HL-60 (cell line): ENCODE measurements at regions not wholly inside any gene's neighbourhood (a gene's known extent, or its start where the extent isn't known, plus 50 kb on each side); places are given as distances from the start of the nearest gene placed in this dataset.

Experiments
- DNase-seq, 2 experiments: peaks; one replicate each; pipeline ENCODE4 v3.0.0-alpha.2; 2010 to 2020; ENCODE audit warnings: low read depth in 1 of 2, low spot score in 1 of 2
- H3K27ac ChIP-seq: fragments of 250-450 bp; sonication (Bioruptor Pico); replicated peaks from 2 replicates; pipeline ENCODE4 v1.5.1; 2020; ENCODE audit warnings: mild to moderate bottlenecking, moderate library complexity
- H3K27me3 ChIP-seq: fragments of 250-450 bp; sonication (Bioruptor Pico); 2 replicates; pipeline ENCODE4 v1.5.1; 2021; ENCODE audit warnings: mild to moderate bottlenecking, moderate library complexity; ENCODE audit not compliant: insufficient read depth, poor library complexity, severe bottlenecking
- H3K4me3 ChIP-seq: replicated peaks from 2 replicates; pipeline ENCODE4 v1.5.1; 2011; ENCODE audit warnings: mild to moderate bottlenecking, control low read depth, low read length; ENCODE audit not compliant: insufficient read depth
- CTCF ChIP-seq: IDR thresholded peaks from one replicate; pipeline ENCODE4 v1.5.1; 2011; ENCODE audit warnings: low read length, control low read depth, inconsistent platforms; ENCODE audit not compliant: insufficient read depth
- GABPA ChIP-seq: IDR thresholded peaks from 2 replicates; pipeline ENCODE4 v1.6.1; 2012; ENCODE audit warnings: low read depth
- POLR2AphosphoS5 ChIP-seq: IDR thresholded peaks from 2 replicates; pipeline ENCODE4 v1.6.1; 2012; ENCODE audit warnings: low read depth
- REST ChIP-seq: IDR thresholded peaks from 2 replicates; pipeline ENCODE4 v1.6.1; 2012; ENCODE audit warnings: low read depth; ENCODE audit not compliant: insufficient replicate concordance
- SPI1 ChIP-seq: IDR thresholded peaks from 2 replicates; pipeline ENCODE4 v1.6.1; 2012; ENCODE audit warnings: low read depth, mild to moderate bottlenecking, borderline replicate concordance

- H3K27me3 ChIP-seq: peaks cover 2% of the 10 kb centered on the region
- no peak for DNase-seq
- TF ChIP-seq SPI1 (no peak), GABPA (no peak), POLR2AphosphoS5 (no peak), REST (no peak), CTCF (no peak)
- no peak overlapping the region for H3K4me3 ChIP-seq
- no peak overlapping the region for H3K27ac ChIP-seq
These were observed 86.3 kb upstream of the CARMIL1 start for GRCh38 chr6:25192590-25193459.

- no peak for TF ChIP-seq SPI1
- no peak for TF ChIP-seq REST
- TF ChIP-seq CTCF: no peak
- TF ChIP-seq POLR2AphosphoS5: no peak
- no peak for TF ChIP-seq GABPA
- H3K27ac ChIP-seq: no peak overlapping the region
- DNase-seq: no peak
- peaks cover 2% of the 10 kb centered on the region for H3K27me3 ChIP-seq
- no peak overlapping the region for H3K4me3 ChIP-seq
These were observed 85.6 kb upstream of the CARMIL1 start for GRCh38 chr6:25193460-25194171.

GRCh38 chr6:25194172-25194678 is 84.9 kb upstream of the CARMIL1 start:
- Histone ChIP-seq H3K27me3 (peaks cover 2% of the 10 kb centered on the region), H3K4me3 (no peak overlapping the region), H3K27ac (no peak overlapping the region)
- TF ChIP-seq REST: no peak
- TF ChIP-seq GABPA: no peak
- no peak for TF ChIP-seq SPI1
- TF ChIP-seq CTCF: no peak
- no peak for TF ChIP-seq POLR2AphosphoS5
- no peak for DNase-seq
